ENCODE measurements at regions not wholly inside any gene's neighbourhood (a gene's known extent, or its start where the extent isn't known, plus 50 kb on each side); places are given as distances from the start of the nearest gene placed in this dataset.

DNA sequence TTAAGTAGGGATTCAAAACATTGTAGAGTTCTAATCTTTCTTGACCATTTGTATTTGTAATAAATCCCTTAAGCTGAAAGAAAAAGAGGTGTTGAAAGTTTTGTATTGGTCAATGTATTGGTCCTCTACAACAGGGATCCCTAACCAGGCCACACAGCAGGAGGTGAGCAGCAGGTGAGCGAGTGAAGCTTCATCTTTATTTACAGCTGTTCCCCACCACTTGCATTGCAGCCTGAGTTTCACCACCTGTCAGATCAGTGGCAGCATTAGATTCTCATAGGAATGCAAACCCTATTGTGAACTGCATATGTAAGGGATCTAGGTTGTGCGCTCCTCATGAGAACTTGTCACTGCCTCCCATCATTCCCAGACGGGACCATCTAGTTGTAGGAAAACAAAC is 715.7 kb upstream of the NXPH2 start:
- Histone ChIP-seq H3K9me3 (ENCODE audit: control insufficient read depth, insufficient read depth, low read depth, low read length) (no peaks in the 10 kb centered on the region), H3K27ac (ENCODE audit: low read length) (no peak overlapping the region), H3K36me3 (ENCODE audit: control insufficient read depth, insufficient read depth, low read length) (no peaks in the 10 kb centered on the region), H3K27me3 (ENCODE audit: control insufficient read depth, insufficient read depth, low read length) (no peaks in the 10 kb centered on the region), H3K4me3 (ENCODE audit: low read depth in 2 of 2, low read length in 2 of 2) (no peak overlapping the region), H3K4me1 (ENCODE audit: control insufficient read depth, insufficient read depth, low read length) (no peaks in the 10 kb centered on the region)
- DNase-seq (ENCODE audit: low read depth, low spot score) (no peak), ATAC-seq (no peak)
- BruUV-seq (replicated peaks) = no TSS peak
- POLR2A ChIA-PET = no interaction called here
- CTCF ChIA-PET = no interaction called here
- TF ChIP-seq SIN3A (IDR thresholded peaks at IDR 0.05; ENCODE audit: borderline replicate concordance, insufficient read depth, low read depth, low read length) = no peak
- TF ChIP-seq, protein P1, sequence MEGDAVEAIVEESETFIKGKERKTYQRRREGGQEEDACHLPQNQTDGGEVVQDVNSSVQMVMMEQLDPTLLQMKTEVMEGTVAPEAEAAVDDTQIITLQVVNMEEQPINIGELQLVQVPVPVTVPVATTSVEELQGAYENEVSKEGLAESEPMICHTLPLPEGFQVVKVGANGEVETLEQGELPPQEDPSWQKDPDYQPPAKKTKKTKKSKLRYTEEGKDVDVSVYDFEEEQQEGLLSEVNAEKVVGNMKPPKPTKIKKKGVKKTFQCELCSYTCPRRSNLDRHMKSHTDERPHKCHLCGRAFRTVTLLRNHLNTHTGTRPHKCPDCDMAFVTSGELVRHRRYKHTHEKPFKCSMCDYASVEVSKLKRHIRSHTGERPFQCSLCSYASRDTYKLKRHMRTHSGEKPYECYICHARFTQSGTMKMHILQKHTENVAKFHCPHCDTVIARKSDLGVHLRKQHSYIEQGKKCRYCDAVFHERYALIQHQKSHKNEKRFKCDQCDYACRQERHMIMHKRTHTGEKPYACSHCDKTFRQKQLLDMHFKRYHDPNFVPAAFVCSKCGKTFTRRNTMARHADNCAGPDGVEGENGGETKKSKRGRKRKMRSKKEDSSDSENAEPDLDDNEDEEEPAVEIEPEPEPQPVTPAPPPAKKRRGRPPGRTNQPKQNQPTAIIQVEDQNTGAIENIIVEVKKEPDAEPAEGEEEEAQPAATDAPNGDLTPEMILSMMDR (IDR thresholded peaks at IDR 0.05) = no peak
- TF ChIP-seq, protein P2, sequence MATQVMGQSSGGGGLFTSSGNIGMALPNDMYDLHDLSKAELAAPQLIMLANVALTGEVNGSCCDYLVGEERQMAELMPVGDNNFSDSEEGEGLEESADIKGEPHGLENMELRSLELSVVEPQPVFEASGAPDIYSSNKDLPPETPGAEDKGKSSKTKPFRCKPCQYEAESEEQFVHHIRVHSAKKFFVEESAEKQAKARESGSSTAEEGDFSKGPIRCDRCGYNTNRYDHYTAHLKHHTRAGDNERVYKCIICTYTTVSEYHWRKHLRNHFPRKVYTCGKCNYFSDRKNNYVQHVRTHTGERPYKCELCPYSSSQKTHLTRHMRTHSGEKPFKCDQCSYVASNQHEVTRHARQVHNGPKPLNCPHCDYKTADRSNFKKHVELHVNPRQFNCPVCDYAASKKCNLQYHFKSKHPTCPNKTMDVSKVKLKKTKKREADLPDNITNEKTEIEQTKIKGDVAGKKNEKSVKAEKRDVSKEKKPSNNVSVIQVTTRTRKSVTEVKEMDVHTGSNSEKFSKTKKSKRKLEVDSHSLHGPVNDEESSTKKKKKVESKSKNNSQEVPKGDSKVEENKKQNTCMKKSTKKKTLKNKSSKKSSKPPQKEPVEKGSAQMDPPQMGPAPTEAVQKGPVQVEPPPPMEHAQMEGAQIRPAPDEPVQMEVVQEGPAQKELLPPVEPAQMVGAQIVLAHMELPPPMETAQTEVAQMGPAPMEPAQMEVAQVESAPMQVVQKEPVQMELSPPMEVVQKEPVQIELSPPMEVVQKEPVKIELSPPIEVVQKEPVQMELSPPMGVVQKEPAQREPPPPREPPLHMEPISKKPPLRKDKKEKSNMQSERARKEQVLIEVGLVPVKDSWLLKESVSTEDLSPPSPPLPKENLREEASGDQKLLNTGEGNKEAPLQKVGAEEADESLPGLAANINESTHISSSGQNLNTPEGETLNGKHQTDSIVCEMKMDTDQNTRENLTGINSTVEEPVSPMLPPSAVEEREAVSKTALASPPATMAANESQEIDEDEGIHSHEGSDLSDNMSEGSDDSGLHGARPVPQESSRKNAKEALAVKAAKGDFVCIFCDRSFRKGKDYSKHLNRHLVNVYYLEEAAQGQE (IDR thresholded peaks at IDR 0.05; ENCODE audit: insufficient read depth in 1 of 2, low read depth in 2 of 2, low read length in 1 of 2) = no peak
- no peak for TF ChIP-seq TCF7L2 (IDR thresholded peaks at IDR 0.05; ENCODE audit: low read depth, low read length)
- no peak for TF ChIP-seq POLR2AphosphoS5 (IDR thresholded peaks at IDR 0.05; ENCODE audit: low read depth, low read length)
- intact Hi-C loops (cut with micrococcal nuclease; ENCODE audit: unreplicated experiment) (no loop called here), in situ Hi-C loops (cut with HindIII; ENCODE audit: low pct_unique_long_range_greater_than_20kb, low sequenced_read_pairs) (no loop called here)

GRCh38 chr2:139492131-139492680 is 712.0 kb upstream of the NXPH2 start:
- Histone ChIP-seq H3K27me3 (ENCODE audit: control insufficient read depth, insufficient read depth, low read length) (no peaks in the 10 kb centered on the region), H3K36me3 (ENCODE audit: control insufficient read depth, insufficient read depth, low read length) (no peaks in the 10 kb centered on the region), H3K27ac (ENCODE audit: low read length) (no peak overlapping the region), H3K9me3 (ENCODE audit: control insufficient read depth, insufficient read depth, low read depth, low read length) (no peaks in the 10 kb centered on the region), H3K4me1 (ENCODE audit: control insufficient read depth, insufficient read depth, low read length) (no peaks in the 10 kb centered on the region), H3K4me3 (ENCODE audit: low read depth in 2 of 2, low read length in 2 of 2) (no peak overlapping the region)
- in situ Hi-C loops (cut with HindIII; ENCODE audit: low pct_unique_long_range_greater_than_20kb, low sequenced_read_pairs) = no loop called here
- POLR2A ChIA-PET = no interaction called here
- no peak for TF ChIP-seq SIN3A (IDR thresholded peaks at IDR 0.05; ENCODE audit: borderline replicate concordance, insufficient read depth, low read depth, low read length)
- TF ChIP-seq TCF7L2 (IDR thresholded peaks at IDR 0.05; ENCODE audit: low read depth, low read length) = no peak
- TF ChIP-seq, protein P1 (IDR thresholded peaks at IDR 0.05) = no peak
- TF ChIP-seq POLR2AphosphoS5 (IDR thresholded peaks at IDR 0.05; ENCODE audit: low read depth, low read length) = no peak
- CTCF ChIA-PET = no interaction called here
- DNase-seq (ENCODE audit: low read depth, low spot score) = no peak
- intact Hi-C loops (cut with micrococcal nuclease; ENCODE audit: unreplicated experiment) = no loop called here
- no peak for ATAC-seq
- no TSS peak for BruUV-seq (replicated peaks)
